Smooth muscle cell (in vitro differentiated cells): ENCODE measurements at regions not wholly inside any gene's neighbourhood (a gene's known extent, or its start where the extent isn't known, plus 50 kb on each side); places are given as distances from the start of the nearest gene placed in this dataset.

Source experiments
- DNase-seq: peaks from one replicate; lab custom pipeline; 2025; ENCODE audit not compliant: unreplicated experiment; lab: John Stamatoyannopoulos, UW
- H2AFZ ChIP-seq: fragments of 200-600 bp; sonication (generic); 2 replicates; pipeline ENCODE4 v1.6.0; 2016; ENCODE audit warnings: antibody characterized with exemption, low read depth, mild to moderate bottlenecking
- H3F3A ChIP-seq: fragments of 200-600 bp; sonication (generic); 2 replicates; pipeline ENCODE4 v1.6.0; 2017; ENCODE audit warnings: antibody characterized with exemption, low read depth
- H3K27ac ChIP-seq: fragments of 200-600 bp; sonication (generic); 2 replicates; pipeline ENCODE4 v1.5.1; 2016; ENCODE audit warnings: low read depth, mild to moderate bottlenecking
- H3K27me3 ChIP-seq: fragments of 200-600 bp; sonication (generic); 2 replicates; pipeline ENCODE4 v1.6.1; 2016; ENCODE audit warnings: low read depth, mild to moderate bottlenecking
- H3K36me3 ChIP-seq: fragments of 200-600 bp; sonication (generic); 2 replicates; pipeline ENCODE4 v1.5.1; 2016; ENCODE audit warnings: low read depth
- H3K4me1 ChIP-seq: fragments of 200-600 bp; sonication (generic); 2 replicates; pipeline ENCODE4 v1.5.1; 2016; ENCODE audit warnings: low read depth
- H3K4me2 ChIP-seq: fragments of 200-600 bp; sonication (generic); 2 replicates; pipeline ENCODE4 v1.6.0; 2016; ENCODE audit warnings: mild to moderate bottlenecking
- H3K4me3 ChIP-seq: fragments of 200-600 bp; sonication (generic); 2 replicates; pipeline ENCODE4 v1.5.1; 2016; ENCODE audit warnings: mild to moderate bottlenecking
- H3K79me2 ChIP-seq: fragments of 200-600 bp; sonication (generic); 2 replicates; pipeline ENCODE4 v1.6.0; 2016; ENCODE audit warnings: low read depth, mild to moderate bottlenecking
- H3K9ac ChIP-seq: fragments of 200-600 bp; sonication (generic); 2 replicates; pipeline ENCODE4 v1.6.0; 2016; ENCODE audit warnings: low read depth
- H3K9me3 ChIP-seq: fragments of 200-600 bp; sonication (generic); replicated peaks from 2 replicates; pipeline ENCODE4 v1.5.1; 2016; ENCODE audit warnings: low read depth
- H4K20me1 ChIP-seq: fragments of 200-600 bp; sonication (generic); 2 replicates; pipeline ENCODE4 v1.6.0; 2016; ENCODE audit warnings: low read depth
- WGBS: methylation state at CpG from one replicate; pipeline ENCODE4 v1.1.7; 2016; ENCODE audit warnings: low lambda C conversion rate; 5-methylcytosine and 5-hydroxymethylcytosine counted together
- TF ChIP-seq, protein P1 (sequence below): fragments of 200-600 bp; sonication (generic); IDR thresholded peaks from 2 replicates; pipeline ENCODE4 v1.5.1; 2017; ENCODE audit warnings: borderline replicate concordance, mild to moderate bottlenecking, antibody characterized with exemption; ENCODE audit not compliant: insufficient read depth, poor library complexity, severe bottlenecking

DNA sequence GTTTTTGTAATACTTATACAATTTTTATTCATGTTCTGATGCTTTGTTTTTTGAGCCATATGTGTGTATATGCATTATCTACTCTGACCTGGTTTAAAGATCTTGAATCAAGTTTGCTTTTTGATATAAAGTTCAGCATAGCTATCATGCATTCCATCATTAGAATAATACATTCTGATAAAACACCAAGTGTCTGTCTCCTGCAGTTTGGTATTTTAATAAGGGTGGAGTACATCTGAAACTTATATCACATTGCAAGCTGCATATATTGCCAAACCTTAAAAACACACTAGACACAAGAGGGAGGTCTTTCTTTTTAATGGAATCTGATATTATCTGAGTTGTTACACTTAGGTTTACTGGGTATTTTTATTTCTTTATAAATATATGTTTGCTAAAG, 102.8 kb upstream of the ADAMTSL1 start:
- no peak for DNase-seq
- Histone ChIP-seq H3F3A (no peaks in the 10 kb centered on the region), H3K27ac (no peak overlapping the region), H3K9me3 (no peaks in the 10 kb centered on the region), H4K20me1 (no peaks in the 10 kb centered on the region), H3K9ac (no peak overlapping the region), H3K4me2 (no peak overlapping the region), H3K36me3 (no peaks in the 10 kb centered on the region), H2AFZ (no peak overlapping the region), H3K4me1 (no peaks in the 10 kb centered on the region), H3K27me3 (no peaks in the 10 kb centered on the region), H3K79me2 (no peaks in the 10 kb centered on the region), H3K4me3 (no peak overlapping the region)
- TF ChIP-seq, protein P1, sequence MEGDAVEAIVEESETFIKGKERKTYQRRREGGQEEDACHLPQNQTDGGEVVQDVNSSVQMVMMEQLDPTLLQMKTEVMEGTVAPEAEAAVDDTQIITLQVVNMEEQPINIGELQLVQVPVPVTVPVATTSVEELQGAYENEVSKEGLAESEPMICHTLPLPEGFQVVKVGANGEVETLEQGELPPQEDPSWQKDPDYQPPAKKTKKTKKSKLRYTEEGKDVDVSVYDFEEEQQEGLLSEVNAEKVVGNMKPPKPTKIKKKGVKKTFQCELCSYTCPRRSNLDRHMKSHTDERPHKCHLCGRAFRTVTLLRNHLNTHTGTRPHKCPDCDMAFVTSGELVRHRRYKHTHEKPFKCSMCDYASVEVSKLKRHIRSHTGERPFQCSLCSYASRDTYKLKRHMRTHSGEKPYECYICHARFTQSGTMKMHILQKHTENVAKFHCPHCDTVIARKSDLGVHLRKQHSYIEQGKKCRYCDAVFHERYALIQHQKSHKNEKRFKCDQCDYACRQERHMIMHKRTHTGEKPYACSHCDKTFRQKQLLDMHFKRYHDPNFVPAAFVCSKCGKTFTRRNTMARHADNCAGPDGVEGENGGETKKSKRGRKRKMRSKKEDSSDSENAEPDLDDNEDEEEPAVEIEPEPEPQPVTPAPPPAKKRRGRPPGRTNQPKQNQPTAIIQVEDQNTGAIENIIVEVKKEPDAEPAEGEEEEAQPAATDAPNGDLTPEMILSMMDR: no peak

DNA sequence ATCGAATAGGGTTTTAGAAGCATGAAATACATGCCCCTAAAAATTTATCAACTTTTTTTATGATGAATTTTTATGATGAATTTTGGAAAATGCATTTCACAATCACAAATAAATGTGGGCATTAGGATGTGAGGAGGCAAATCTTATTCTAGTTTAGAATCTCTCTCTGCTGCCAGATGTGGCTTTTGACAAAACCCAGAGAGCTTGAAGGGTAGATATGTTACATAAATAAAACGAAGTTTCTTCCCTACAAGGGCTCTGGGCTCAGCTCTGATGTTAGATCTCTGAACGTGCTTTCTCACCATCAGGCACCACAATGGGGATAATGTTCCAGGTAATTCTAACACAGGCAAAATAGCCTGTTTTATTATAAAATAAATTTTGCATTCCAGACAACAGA, 102.3 kb upstream of the ADAMTSL1 start:
- 44% methylated on average over 3 of the region's 3 CpGs for WGBS
- Histone ChIP-seq H3K27me3 (no peaks in the 10 kb centered on the region), H3K4me1 (no peaks in the 10 kb centered on the region), H3K27ac (no peak overlapping the region), H3K4me3 (no peak overlapping the region), H3K9me3 (no peaks in the 10 kb centered on the region), H3K79me2 (no peaks in the 10 kb centered on the region), H4K20me1 (no peaks in the 10 kb centered on the region), H3F3A (no peaks in the 10 kb centered on the region), H2AFZ (no peak overlapping the region), H3K36me3 (no peaks in the 10 kb centered on the region), H3K4me2 (no peak overlapping the region), H3K9ac (no peak overlapping the region)
- no peak for DNase-seq
- TF ChIP-seq, protein P1: no peak

DNA sequence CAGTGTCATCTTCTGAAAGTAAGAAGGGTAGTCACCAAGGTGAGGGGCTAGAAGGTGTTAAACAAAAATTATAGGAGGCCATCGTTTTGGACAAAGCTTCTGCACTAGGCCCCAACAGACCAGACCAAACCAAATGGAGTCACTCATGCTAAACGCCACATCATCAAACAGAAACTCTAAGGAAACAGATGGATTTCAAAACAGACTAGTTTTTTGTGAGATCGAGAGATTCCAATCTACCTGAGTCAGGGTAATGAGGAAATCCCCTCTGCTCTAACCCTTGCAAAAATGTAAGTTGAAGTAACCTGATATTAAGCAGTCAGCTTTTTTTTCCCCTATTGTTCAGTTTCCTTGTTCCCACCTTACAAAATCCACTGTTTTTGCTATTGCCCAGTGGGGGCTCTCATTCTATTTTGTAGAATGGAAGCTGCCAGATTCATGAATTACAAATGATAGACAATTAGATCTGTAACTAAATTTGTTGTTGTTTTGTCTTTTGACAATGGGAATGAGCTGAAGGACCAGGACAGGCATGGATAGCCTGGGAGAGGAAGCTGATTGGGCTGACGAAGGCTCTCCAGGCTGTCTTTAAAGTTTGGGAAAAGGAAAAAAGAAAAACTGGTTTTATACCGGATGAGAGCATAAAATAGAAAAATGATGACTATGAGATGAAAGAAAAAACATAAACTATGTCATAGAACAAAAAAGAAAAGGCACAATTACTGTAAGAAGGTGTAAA, 94.7 kb upstream of the ADAMTSL1 start:
- Histone ChIP-seq H3K4me3 (no peak overlapping the region), H3K36me3 (no peaks in the 10 kb centered on the region), H3K4me1 (no peaks in the 10 kb centered on the region), H2AFZ (peak overlapping the region; percentile 10), H4K20me1 (no peaks in the 10 kb centered on the region), H3K27ac (peak overlapping the region; percentile 17), H3K79me2 (no peaks in the 10 kb centered on the region), H3K9me3 (no peaks in the 10 kb centered on the region), H3K9ac (no peak overlapping the region), H3K4me2 (no peak overlapping the region), H3F3A (no peaks in the 10 kb centered on the region), H3K27me3 (no peaks in the 10 kb centered on the region)
- WGBS: 66% methylated on average over 5 of the region's 5 CpGs
- TF ChIP-seq, protein P1: no peak
- no peak for DNase-seq

DNA sequence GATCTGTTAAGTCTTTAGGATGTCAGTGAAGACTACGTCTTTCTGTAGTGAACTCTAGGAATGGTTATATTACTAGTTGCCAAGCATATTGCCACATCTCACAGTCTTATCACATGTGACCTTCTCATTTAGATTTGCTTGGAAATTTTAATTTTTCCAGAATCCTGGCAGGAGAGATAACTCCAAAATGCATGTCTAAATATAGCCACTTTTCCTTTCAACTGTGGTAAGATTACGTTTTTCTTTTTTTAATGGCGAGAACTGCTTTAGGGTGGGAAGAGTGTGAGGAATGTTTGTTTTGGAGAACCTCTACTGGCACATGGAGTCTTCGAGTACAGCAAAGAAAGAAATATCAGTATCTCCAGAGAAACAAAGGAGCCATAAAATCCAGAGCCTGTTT, 91.7 kb upstream of the ADAMTSL1 start:
- 62% methylated on average over 4 of the region's 4 CpGs for WGBS
- H3K36me3 ChIP-seq: no peaks in the 10 kb centered on the region

More for the DNA sequence above, 91.7 kb upstream of the ADAMTSL1 start:
- H3K27ac ChIP-seq: no peak overlapping the region
- H3K9me3 ChIP-seq: no peaks in the 10 kb centered on the region
- TF ChIP-seq, protein P1: no peak
- H3K9ac ChIP-seq: no peak overlapping the region
- no peak overlapping the region for H2AFZ ChIP-seq
- no peaks in the 10 kb centered on the region for H3K27me3 ChIP-seq
- DNase-seq: no peak
- no peaks in the 10 kb centered on the region for H3K79me2 ChIP-seq
- no peaks in the 10 kb centered on the region for H3K4me1 ChIP-seq
- H4K20me1 ChIP-seq: no peaks in the 10 kb centered on the region
- no peaks in the 10 kb centered on the region for H3F3A ChIP-seq
- no peak overlapping the region for H3K4me3 ChIP-seq
- H3K4me2 ChIP-seq: no peak overlapping the region
